ENCODE measurements at regions not wholly inside any gene's neighbourhood (a gene's known extent, or its start where the extent isn't known, plus 50 kb on each side); places are given as distances from the start of the nearest gene placed in this dataset.

GRCh38 chr12:90020436-90020835 lies 311.8 kb upstream of the ATP2B1 start:
- DNase-seq, result no peak

GRCh38 chr12:90020014-90020413 lies 311.4 kb upstream of the ATP2B1 start:
- DNase-seq, result no peak

- DNase-seq, result no peak
These were observed 308.7 kb upstream of the ATP2B1 start for GRCh38 chr12:90017316-90017715.

GRCh38 chr12:90015228-90015627 lies 306.6 kb upstream of the ATP2B1 start:
- DNase-seq, result no peak

- no peak for DNase-seq
These were observed 304.8 kb upstream of the ATP2B1 start for GRCh38 chr12:90013409-90013808.

- DNase-seq, result no peak
These were observed 301.5 kb upstream of the ATP2B1 start for GRCh38 chr12:90010089-90010488.

- no peak for DNase-seq
These were observed 299.6 kb upstream of the ATP2B1 start for GRCh38 chr12:90008277-90008676.

GRCh38 chr12:90004319-90005074 lies 295.9 kb upstream of the ATP2B1 start:
- DNase-seq, result no peak

- DNase-seq, result no peak
These were observed 295.1 kb upstream of the ATP2B1 start for GRCh38 chr12:90003688-90004087.

GRCh38 chr12:90000721-90001120 lies 292.1 kb upstream of the ATP2B1 start:
- DNase-seq, result no peak

- DNase-seq, result no peak
These were observed 291.3 kb upstream of the ATP2B1 start for GRCh38 chr12:89999699-90000505.

- no peak for DNase-seq
These were observed 287.2 kb upstream of the ATP2B1 start for GRCh38 chr12:89995870-89996269.

GRCh38 chr12:89994911-89995310 lies 286.3 kb upstream of the ATP2B1 start:
- DNase-seq, result no peak

GRCh38 chr12:89993632-89994031 lies 285.0 kb upstream of the ATP2B1 start:
- DNase-seq, result no peak

GRCh38 chr12:89992668-89993451 lies 284.2 kb upstream of the ATP2B1 start:
- no peak for DNase-seq

GRCh38 chr12:89991807-89992590 lies 283.4 kb upstream of the ATP2B1 start:
- DNase-seq, result no peak

- no peak for DNase-seq
These were observed 279.7 kb upstream of the ATP2B1 start for GRCh38 chr12:89988188-89988915.

- DNase-seq, result no peak
These were observed 277.3 kb upstream of the ATP2B1 start for GRCh38 chr12:89985935-89986334.

GRCh38 chr12:89984846-89985245 lies 276.2 kb upstream of the ATP2B1 start:
- DNase-seq, result no peak

- no peak for DNase-seq
These were observed 275.0 kb upstream of the ATP2B1 start for GRCh38 chr12:89983622-89984021.

- no peak for DNase-seq
These were observed 271.6 kb upstream of the ATP2B1 start for GRCh38 chr12:89980236-89980635.

All from NCI-H2029 (cell line).